HL-60 (cell line): ENCODE measurements at regions not wholly inside any gene's neighbourhood (a gene's known extent, or its start where the extent isn't known, plus 50 kb on each side); places are given as distances from the start of the nearest gene placed in this dataset.
"Not testable (repeated sequence)": the region's sequence is repeated elsewhere in the genome, so short reads cannot be mapped to it uniquely, and the experiment has no call there.

Source experiments
- DNase-seq, 2 experiments: peaks; one replicate each; pipeline ENCODE4 v3.0.0-alpha.2; 2010 to 2020; ENCODE audit warnings: low read depth in 1 of 2, low spot score in 1 of 2
- H3K27ac ChIP-seq: fragments of 250-450 bp; sonication (Bioruptor Pico); replicated peaks from 2 replicates; pipeline ENCODE4 v1.5.1; 2020; ENCODE audit warnings: mild to moderate bottlenecking, moderate library complexity
- H3K27me3 ChIP-seq: fragments of 250-450 bp; sonication (Bioruptor Pico); 2 replicates; pipeline ENCODE4 v1.5.1; 2021; ENCODE audit warnings: mild to moderate bottlenecking, moderate library complexity; ENCODE audit not compliant: insufficient read depth, poor library complexity, severe bottlenecking
- H3K4me3 ChIP-seq: replicated peaks from 2 replicates; pipeline ENCODE4 v1.5.1; 2011; ENCODE audit warnings: mild to moderate bottlenecking, control low read depth, low read length; ENCODE audit not compliant: insufficient read depth
- CTCF ChIP-seq: IDR thresholded peaks from one replicate; pipeline ENCODE4 v1.5.1; 2011; ENCODE audit warnings: low read length, control low read depth, inconsistent platforms; ENCODE audit not compliant: insufficient read depth
- GABPA ChIP-seq: IDR thresholded peaks from 2 replicates; pipeline ENCODE4 v1.6.1; 2012; ENCODE audit warnings: low read depth
- POLR2AphosphoS5 ChIP-seq: IDR thresholded peaks from 2 replicates; pipeline ENCODE4 v1.6.1; 2012; ENCODE audit warnings: low read depth
- REST ChIP-seq: IDR thresholded peaks from 2 replicates; pipeline ENCODE4 v1.6.1; 2012; ENCODE audit warnings: low read depth; ENCODE audit not compliant: insufficient replicate concordance
- SPI1 ChIP-seq: IDR thresholded peaks from 2 replicates; pipeline ENCODE4 v1.6.1; 2012; ENCODE audit warnings: low read depth, mild to moderate bottlenecking, borderline replicate concordance

- Histone ChIP-seq H3K27ac (no peak overlapping the region), H3K4me3 (no peak overlapping the region), H3K27me3 (no peaks in the 10 kb centered on the region)
- TF ChIP-seq REST, result no peak
- no peak for TF ChIP-seq POLR2AphosphoS5
- no peak for TF ChIP-seq CTCF
- TF ChIP-seq SPI1, result no peak
- DNase-seq, result no peak
Measured at GRCh38 chr12:73124480-73124879, 852.3 kb downstream of the TRHDE start.

GRCh38 chr12:73125148-73125547 lies 853.0 kb downstream of the TRHDE start:
- no peak overlapping the region for H3K27ac ChIP-seq
- no peak overlapping the region for H3K4me3 ChIP-seq
- no peaks in the 10 kb centered on the region for H3K27me3 ChIP-seq
- no peak for TF ChIP-seq GABPA
- no peak for TF ChIP-seq REST
- TF ChIP-seq POLR2AphosphoS5, result no peak
- no peak for TF ChIP-seq CTCF
- no peak for TF ChIP-seq SPI1
- no peak for DNase-seq

- no peak for DNase-seq
- no peak overlapping the region for H3K27ac ChIP-seq
- no peak for TF ChIP-seq CTCF
- no peak for TF ChIP-seq REST
- no peak for TF ChIP-seq GABPA
- no peak for TF ChIP-seq POLR2AphosphoS5
- no peak for TF ChIP-seq SPI1
- H3K4me3 ChIP-seq, result no peak overlapping the region
- H3K27me3 ChIP-seq, result no peaks in the 10 kb centered on the region
Measured at GRCh38 chr12:73136386-73136785, 864.2 kb downstream of the TRHDE start.

- not testable (repeated sequence) for H3K4me3 ChIP-seq, H3K27ac ChIP-seq, DNase-seq, H3K27me3 ChIP-seq
Measured at GRCh38 chr12:73139642-73140041, 867.5 kb downstream of the TRHDE start.
